Activated naive CD8-positive, alpha-beta T cell (primary cell): ENCODE measurements at regions not wholly inside any gene's neighbourhood (a gene's known extent, or its start where the extent isn't known, plus 50 kb on each side); places are given as distances from the start of the nearest gene placed in this dataset.
"Not testable (repeated sequence)": the region's sequence is repeated elsewhere in the genome, so short reads cannot be mapped to it uniquely, and the experiment has no call there.

ENCODE experiments used
- H3K27ac Mint-ChIP-seq: one replicate; pipeline ENCODE4 v1.8.0; 2021; ENCODE audit warnings: mixed read lengths
- H3K27me3 Mint-ChIP-seq: one replicate; pipeline ENCODE4 v1.8.0; 2021; ENCODE audit warnings: mixed read lengths
- H3K36me3 Mint-ChIP-seq: one replicate; pipeline ENCODE4 v1.8.0; 2021; ENCODE audit warnings: mixed read lengths
- H3K4me1 Mint-ChIP-seq: one replicate; pipeline ENCODE4 v1.8.0; 2021; ENCODE audit warnings: low read depth, mixed read lengths
- H3K4me3 Mint-ChIP-seq: one replicate; pipeline ENCODE4 v1.8.0; 2021; ENCODE audit warnings: mild to moderate bottlenecking, mixed read lengths
- H3K9me3 Mint-ChIP-seq: one replicate; pipeline ENCODE4 v1.8.0; 2021; ENCODE audit warnings: low read depth, mixed read lengths

GRCh38 chr2:236454076-236454475 is 115.5 kb upstream of the ACKR3 start:
- Mint-ChIP-seq H3K4me3 (no peak overlapping the region), H3K27ac (no peak overlapping the region), H3K36me3 (peaks cover 5% of the 10 kb centered on the region), H3K27me3 (peaks cover 1% of the 10 kb centered on the region), H3K9me3 (no peaks in the 10 kb centered on the region), H3K4me1 (no peaks in the 10 kb centered on the region)

- Mint-ChIP-seq H3K27me3 (no peaks in the 10 kb centered on the region), H3K27ac (no peak overlapping the region), H3K4me3 (no peak overlapping the region), H3K4me1 (no peaks in the 10 kb centered on the region), H3K36me3 (peaks cover 8% of the 10 kb centered on the region), H3K9me3 (no peaks in the 10 kb centered on the region)
Measured at GRCh38 chr2:236459393-236459792, 110.2 kb upstream of the ACKR3 start.

- no peaks in the 10 kb centered on the region for H3K27me3 Mint-ChIP-seq
- peaks cover 14% of the 10 kb centered on the region for H3K36me3 Mint-ChIP-seq
- H3K27ac Mint-ChIP-seq = no peak overlapping the region
- no peak overlapping the region for H3K4me3 Mint-ChIP-seq
- H3K9me3 Mint-ChIP-seq = peaks cover 16% of the 10 kb centered on the region
- H3K4me1 Mint-ChIP-seq = no peaks in the 10 kb centered on the region
Measured at GRCh38 chr2:236464140-236464539, 105.5 kb upstream of the ACKR3 start.

- Mint-ChIP-seq H3K36me3 (no peaks in the 10 kb centered on the region), H3K9me3 (peaks cover 8% of the 10 kb centered on the region), H3K27me3 (peaks cover under 1% of the 10 kb centered on the region), H3K4me3 (no peak overlapping the region), H3K4me1 (no peaks in the 10 kb centered on the region), H3K27ac (no peak overlapping the region)
Measured at GRCh38 chr2:236472720-236473495, 96.7 kb upstream of the ACKR3 start.

- H3K4me3 Mint-ChIP-seq = no peak overlapping the region
- H3K27me3 Mint-ChIP-seq = peaks cover 2% of the 10 kb centered on the region
- H3K36me3 Mint-ChIP-seq = no peaks in the 10 kb centered on the region
- no peaks in the 10 kb centered on the region for H3K4me1 Mint-ChIP-seq
- no peak overlapping the region for H3K27ac Mint-ChIP-seq
- H3K9me3 Mint-ChIP-seq = peaks cover 8% of the 10 kb centered on the region
Measured at GRCh38 chr2:236473691-236474090, 95.9 kb upstream of the ACKR3 start.

GRCh38 chr2:236479814-236480213 is 89.8 kb upstream of the ACKR3 start:
- Mint-ChIP-seq H3K27ac (no peak overlapping the region), H3K4me1 (no peaks in the 10 kb centered on the region), H3K27me3 (peaks cover 3% of the 10 kb centered on the region), H3K4me3 (no peak overlapping the region), H3K9me3 (peaks cover 18% of the 10 kb centered on the region), H3K36me3 (peaks cover 9% of the 10 kb centered on the region)

- H3K27ac Mint-ChIP-seq = no peak overlapping the region
- peaks cover 10% of the 10 kb centered on the region for H3K9me3 Mint-ChIP-seq
- H3K4me1 Mint-ChIP-seq = no peaks in the 10 kb centered on the region
- peaks cover 1% of the 10 kb centered on the region for H3K27me3 Mint-ChIP-seq
- H3K36me3 Mint-ChIP-seq = peaks cover 10% of the 10 kb centered on the region
- no peak overlapping the region for H3K4me3 Mint-ChIP-seq
Measured at GRCh38 chr2:236483102-236483501, 86.5 kb upstream of the ACKR3 start.

- H3K4me3 Mint-ChIP-seq = no peak overlapping the region
- H3K27me3 Mint-ChIP-seq = no peaks in the 10 kb centered on the region
- no peaks in the 10 kb centered on the region for H3K4me1 Mint-ChIP-seq
- no peaks in the 10 kb centered on the region for H3K9me3 Mint-ChIP-seq
- peaks cover 6% of the 10 kb centered on the region for H3K36me3 Mint-ChIP-seq
- no peak overlapping the region for H3K27ac Mint-ChIP-seq
Measured at GRCh38 chr2:236485519-236485918, 84.1 kb upstream of the ACKR3 start.

- not testable (repeated sequence) for H3K4me3 Mint-ChIP-seq, H3K27ac Mint-ChIP-seq, H3K9me3 Mint-ChIP-seq, H3K4me1 Mint-ChIP-seq, H3K27me3 Mint-ChIP-seq
- H3K36me3 Mint-ChIP-seq = peaks cover 10% of the 10 kb centered on the region
Measured at GRCh38 chr2:236489083-236489482, 80.5 kb upstream of the ACKR3 start.

- no peaks in the 10 kb centered on the region for H3K27me3 Mint-ChIP-seq
- H3K27ac Mint-ChIP-seq = no peak overlapping the region
- H3K4me3 Mint-ChIP-seq = no peak overlapping the region
- peaks cover 3% of the 10 kb centered on the region for H3K9me3 Mint-ChIP-seq
- peaks cover 7% of the 10 kb centered on the region for H3K36me3 Mint-ChIP-seq
- no peaks in the 10 kb centered on the region for H3K4me1 Mint-ChIP-seq
Measured at GRCh38 chr2:236489895-236490404, 79.7 kb upstream of the ACKR3 start.

GRCh38 chr2:236496340-236496739 is 73.3 kb upstream of the ACKR3 start:
- Mint-ChIP-seq H3K36me3 (peaks cover 7% of the 10 kb centered on the region), H3K4me3 (no peak overlapping the region)

GRCh38 chr2:236498369-236498768 is 71.3 kb upstream of the ACKR3 start:
- peaks cover 2% of the 10 kb centered on the region for H3K9me3 Mint-ChIP-seq
- no peaks in the 10 kb centered on the region for H3K4me1 Mint-ChIP-seq
- peaks cover 4% of the 10 kb centered on the region for H3K36me3 Mint-ChIP-seq
- H3K4me3 Mint-ChIP-seq = no peak overlapping the region
- peaks cover 7% of the 10 kb centered on the region for H3K27me3 Mint-ChIP-seq
- H3K27ac Mint-ChIP-seq = no peak overlapping the region

More at GRCh38 chr2:236496340-236496739, 73.3 kb upstream of the ACKR3 start:
- Mint-ChIP-seq H3K9me3 (peaks cover 3% of the 10 kb centered on the region), H3K27me3 (peaks cover 4% of the 10 kb centered on the region), H3K27ac (no peak overlapping the region), H3K4me1 (no peaks in the 10 kb centered on the region)

GRCh38 chr2:236499691-236500578 is 69.7 kb upstream of the ACKR3 start:
- H3K36me3 Mint-ChIP-seq = no peaks in the 10 kb centered on the region
- H3K27ac Mint-ChIP-seq = no peak overlapping the region
- H3K4me1 Mint-ChIP-seq = no peaks in the 10 kb centered on the region
- no peak overlapping the region for H3K4me3 Mint-ChIP-seq
- no peaks in the 10 kb centered on the region for H3K9me3 Mint-ChIP-seq
- H3K27me3 Mint-ChIP-seq = peaks cover 7% of the 10 kb centered on the region

GRCh38 chr2:236501026-236501425 is 68.6 kb upstream of the ACKR3 start:
- H3K9me3 Mint-ChIP-seq = no peaks in the 10 kb centered on the region
- no peak overlapping the region for H3K27ac Mint-ChIP-seq
- peaks cover 3% of the 10 kb centered on the region for H3K36me3 Mint-ChIP-seq
- H3K27me3 Mint-ChIP-seq = peaks cover 9% of the 10 kb centered on the region
- no peaks in the 10 kb centered on the region for H3K4me1 Mint-ChIP-seq
- no peak overlapping the region for H3K4me3 Mint-ChIP-seq

GRCh38 chr2:236501531-236501930 is 68.1 kb upstream of the ACKR3 start:
- H3K27ac Mint-ChIP-seq = no peak overlapping the region
- peaks cover 3% of the 10 kb centered on the region for H3K36me3 Mint-ChIP-seq
- H3K4me1 Mint-ChIP-seq = no peaks in the 10 kb centered on the region
- no peaks in the 10 kb centered on the region for H3K9me3 Mint-ChIP-seq
- H3K27me3 Mint-ChIP-seq = peaks cover 9% of the 10 kb centered on the region
- H3K4me3 Mint-ChIP-seq = no peak overlapping the region
